Vagina (tissue), 2 donors: ENCODE measurements at regions not wholly inside any gene's neighbourhood (a gene's known extent, or its start where the extent isn't known, plus 50 kb on each side); places are given as distances from the start of the nearest gene placed in this dataset.
"Not testable (repeated sequence)": the region's sequence is repeated elsewhere in the genome, so short reads cannot be mapped to it uniquely, and the experiment has no call there.

Source experiments
- DNase-seq, 2 donors: peaks; one replicate each; pipeline ENCODE4 v3.0.0-alpha.2; 2017; ENCODE audit errors: extremely low spot score in 2 of 2
- H3K27ac ChIP-seq: fragments of 200-600 bp; sonication (generic); one replicate; pipeline ENCODE4 v1.5.1; 2019
- H3K27me3 ChIP-seq: fragments of 200-600 bp; sonication (generic); one replicate; pipeline ENCODE4 v1.5.1; 2019
- H3K36me3 ChIP-seq, 2 donors: fragments of 200-600 bp; sonication (generic); one replicate each; pipeline ENCODE4 v1.5.1; 2017 to 2019
- H3K4me1 ChIP-seq: fragments of 200-600 bp; sonication (generic); one replicate; pipeline ENCODE4 v1.5.1; 2019
- H3K4me3 ChIP-seq, 2 donors: fragments of 200-600 bp; sonication (generic); 1 replicate in 1 of 2; 2 replicates in 1 of 2; pipeline ENCODE4 v1.5.1; 2016 to 2019
- H3K9me3 ChIP-seq: fragments of 200-600 bp; sonication (generic); one replicate; pipeline ENCODE4 v1.5.1; 2019
- CTCF ChIP-seq, 3 experiments: fragments of 450-650 bp in 2 of 3; fragments of 200-600 bp in 1 of 3; sonication (generic) in 1 of 3; IDR thresholded peaks; one replicate each; pipeline ENCODE4 v1.5.1; 2017 to 2019; ENCODE audit warnings: antibody characterized with exemption in 3 of 3, mild to moderate bottlenecking in 2 of 3, moderate library complexity in 2 of 3
- POLR2A ChIP-seq, 2 donors: fragments of 450-650 bp; IDR thresholded peaks; one replicate each; pipeline ENCODE4 v1.6.1; 2017; ENCODE audit warnings: antibody characterized with exemption in 2 of 2, mild to moderate bottlenecking in 2 of 2, moderate library complexity in 2 of 2
- POLR2AphosphoS5 ChIP-seq, 2 donors: sonication (generic); formaldehyde crosslinking; IDR thresholded peaks; one replicate each; pipeline ENCODE4 v1.9.0; 2017; ENCODE audit warnings: antibody characterized with exemption in 2 of 2, mild to moderate bottlenecking in 2 of 2, low read depth in 1 of 2; ENCODE audit not compliant: insufficient read depth in 1 of 2
- intact Hi-C: fragments of 100-400 bp; cut with DNase I; formaldehyde crosslinking; loops from one replicate; pipeline ENCODE4 v1.15.1; 2023

DNA sequence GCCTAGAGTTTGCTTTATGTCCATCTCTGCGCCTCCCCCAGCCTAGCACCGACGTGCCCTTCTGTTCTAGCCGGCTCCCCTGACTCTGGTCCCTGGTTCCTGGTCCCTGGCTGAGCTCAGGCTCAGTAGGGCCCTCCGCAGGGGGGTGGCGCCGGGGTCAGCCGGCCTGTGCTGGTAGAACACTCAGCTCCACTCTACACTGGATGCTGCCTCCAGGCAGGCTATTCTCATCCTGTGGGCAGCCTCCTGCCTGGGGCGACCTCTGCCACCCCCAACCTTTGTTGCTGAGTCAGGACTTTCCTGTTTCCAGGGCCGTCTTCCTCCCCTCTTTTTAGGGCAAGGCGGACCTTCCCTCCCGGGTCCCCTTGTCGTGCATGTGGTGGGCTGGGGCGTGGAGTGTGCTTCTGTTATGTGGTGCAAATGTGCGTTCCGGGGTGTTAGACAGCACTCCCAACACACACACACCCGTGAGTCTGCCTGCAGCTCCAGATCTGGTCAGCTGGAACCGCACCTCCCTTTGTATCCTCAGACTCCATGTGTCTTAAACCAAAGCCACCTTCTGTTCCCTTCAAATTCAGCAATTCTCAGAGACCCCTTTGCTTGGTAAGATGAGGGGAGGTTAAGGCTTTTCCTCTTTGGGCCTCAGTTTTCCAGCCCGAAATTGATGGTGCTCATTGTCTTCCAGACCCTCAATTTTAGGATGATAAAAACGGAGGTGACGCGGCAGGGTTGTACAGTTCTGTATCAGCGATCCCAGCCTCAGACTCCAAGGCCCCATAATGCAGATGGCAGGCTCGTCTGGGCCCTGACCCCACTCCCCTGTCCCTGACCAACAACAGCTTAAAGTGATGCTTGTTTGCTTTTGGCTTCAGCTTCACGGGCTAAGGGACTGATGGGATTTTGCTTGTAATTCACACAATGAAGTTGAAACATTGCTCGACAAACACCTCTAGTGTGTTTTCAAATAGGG is 1327.9 kb downstream of the BRD1 start:
- Histone ChIP-seq H3K4me3 (no peak overlapping the region), H3K27me3 (no peaks in the 10 kb centered on the region), H3K27ac (no peak overlapping the region), H3K9me3 (no peaks in the 10 kb centered on the region), H3K4me1 (no peaks in the 10 kb centered on the region), H3K36me3 (no peaks in the 10 kb centered on the region)
- DNase-seq: no peak
- TF ChIP-seq CTCF (IDR thresholded peaks at IDR 0.05) (no peak), POLR2AphosphoS5 (IDR thresholded peaks at IDR 0.05; ENCODE audit: insufficient read depth in 1 of 2, low read depth in 1 of 2) (no peak), POLR2A (IDR thresholded peaks at IDR 0.05) (no peak)
- intact Hi-C loops: no loop called here

DNA sequence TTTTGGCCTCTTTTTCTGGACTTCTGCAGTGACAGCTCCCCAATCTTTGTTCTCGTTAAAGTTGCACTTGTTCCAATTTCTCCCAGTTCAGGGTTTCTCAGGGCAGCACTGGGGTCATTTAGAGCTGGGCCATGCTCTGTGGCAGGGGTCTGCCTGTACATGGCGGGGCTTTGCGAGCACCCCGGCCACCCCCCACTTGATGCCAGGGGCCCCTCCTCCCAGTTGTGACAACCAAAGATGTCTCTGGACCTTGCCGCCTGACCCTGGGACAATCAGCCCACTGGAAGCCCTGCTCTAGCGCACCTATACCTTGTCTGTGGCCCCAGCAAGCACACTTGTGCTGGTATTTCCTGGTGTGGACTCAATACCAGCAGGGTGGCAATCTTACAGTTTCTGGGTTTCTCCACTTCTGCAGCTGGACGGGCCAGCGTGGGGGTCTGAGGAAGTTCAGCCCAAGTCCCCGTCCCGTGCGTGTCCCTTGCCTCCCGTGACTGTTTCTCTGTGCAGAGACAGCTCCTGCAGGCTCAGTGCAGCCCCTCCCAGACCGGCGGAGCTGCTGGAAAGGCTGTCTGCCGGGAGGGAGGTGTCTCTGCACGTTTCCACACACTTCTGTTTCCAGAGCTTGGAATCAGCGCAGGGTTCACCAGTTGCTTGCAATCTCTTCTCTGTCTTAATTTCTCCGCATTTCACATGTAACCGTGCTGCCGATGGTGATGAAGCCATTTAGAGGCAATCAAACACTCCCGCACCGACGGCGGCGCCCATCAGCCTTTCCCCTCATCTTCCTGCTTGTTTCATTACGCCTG is 1328.9 kb downstream of the BRD1 start:
- Histone ChIP-seq H3K27me3 (no peaks in the 10 kb centered on the region), H3K9me3 (no peaks in the 10 kb centered on the region), H3K27ac (no peak overlapping the region), H3K36me3 (no peaks in the 10 kb centered on the region), H3K4me3 (no peak overlapping the region), H3K4me1 (no peaks in the 10 kb centered on the region)
- DNase-seq: no peak
- no peak for TF ChIP-seq CTCF (IDR thresholded peaks at IDR 0.05)
- TF ChIP-seq POLR2A (IDR thresholded peaks at IDR 0.05): no peak
- no peak for TF ChIP-seq POLR2AphosphoS5 (IDR thresholded peaks at IDR 0.05; ENCODE audit: insufficient read depth in 1 of 2, low read depth in 1 of 2)
- intact Hi-C loops: no loop called here

- H3K36me3 ChIP-seq, H3K27ac ChIP-seq, H3K4me3 ChIP-seq, H3K9me3 ChIP-seq, H3K27me3 ChIP-seq, DNase-seq, intact Hi-C loops, H3K4me1 ChIP-seq: not testable (repeated sequence)
These were observed 1329.7 kb downstream of the BRD1 start for GRCh38 chr22:48497743-48498520.

- H3K9me3 ChIP-seq: no peaks in the 10 kb centered on the region
- intact Hi-C loops: no loop called here
- H3K4me1 ChIP-seq: no peaks in the 10 kb centered on the region
- H3K27me3 ChIP-seq: no peaks in the 10 kb centered on the region
- H3K27ac ChIP-seq: no peak overlapping the region
- TF ChIP-seq POLR2AphosphoS5 (IDR thresholded peaks at IDR 0.05; ENCODE audit: insufficient read depth in 1 of 2, low read depth in 1 of 2): no peak
- no peak for TF ChIP-seq POLR2A (IDR thresholded peaks at IDR 0.05)
- H3K36me3 ChIP-seq: no peaks in the 10 kb centered on the region
- no peak overlapping the region for H3K4me3 ChIP-seq
- DNase-seq: no peak
These were observed 1330.6 kb downstream of the BRD1 start for GRCh38 chr22:48496987-48497650.

DNA sequence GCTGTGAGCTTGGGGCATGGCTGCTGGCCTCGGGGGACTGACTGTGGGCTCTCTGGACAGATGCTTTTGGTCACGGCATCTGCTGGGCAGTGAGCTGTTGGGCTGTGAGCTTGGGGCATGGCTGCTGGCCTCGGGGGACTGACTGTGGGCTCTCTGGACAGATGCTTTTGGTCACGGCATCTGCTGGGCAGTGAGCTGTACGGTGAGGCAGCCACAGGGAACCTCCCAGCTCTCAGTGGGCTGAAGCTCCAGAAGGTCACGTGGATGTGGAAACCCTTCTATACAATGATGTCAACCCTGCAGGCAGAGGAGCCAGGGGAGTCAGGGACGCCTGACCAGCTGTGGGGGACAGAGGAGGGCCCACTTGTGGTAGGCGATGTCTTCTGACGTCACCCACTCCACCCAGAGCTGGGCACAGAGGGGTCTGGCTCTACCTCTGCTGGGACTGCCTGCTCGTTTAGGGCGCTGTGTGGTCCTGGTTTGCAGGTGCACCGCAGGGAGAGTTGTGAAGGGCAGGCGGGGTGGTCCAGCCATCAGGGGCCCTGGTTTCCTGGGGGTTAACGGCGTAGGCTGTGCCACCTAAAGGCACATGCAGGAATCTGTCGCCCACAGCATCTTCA is 1331.3 kb downstream of the BRD1 start:
- H3K4me1 ChIP-seq: peaks cover 5% of the 10 kb centered on the region
- no peak overlapping the region for H3K4me3 ChIP-seq
- H3K9me3 ChIP-seq: no peaks in the 10 kb centered on the region
- no peak for TF ChIP-seq POLR2A (IDR thresholded peaks at IDR 0.05)
- no peak for TF ChIP-seq POLR2AphosphoS5 (IDR thresholded peaks at IDR 0.05; ENCODE audit: insufficient read depth in 1 of 2, low read depth in 1 of 2)
- TF ChIP-seq CTCF (IDR thresholded peaks at IDR 0.05): no peak
- intact Hi-C loops: no loop called here
- H3K36me3 ChIP-seq: no peaks in the 10 kb centered on the region
- no peaks in the 10 kb centered on the region for H3K27me3 ChIP-seq
- H3K27ac ChIP-seq: no peak overlapping the region
- no peak for DNase-seq
